ENCODE measurements at regions not wholly inside any gene's neighbourhood (a gene's known extent, or its start where the extent isn't known, plus 50 kb on each side); places are given as distances from the start of the nearest gene placed in this dataset.
A peak's percentile ranks its signal among the peaks of the same experiment; 100 is the strongest.

- Mint-ChIP-seq H3K27ac (ENCODE audit: unreplicated experiment) (no peak overlapping the region), H3K4me3 (ENCODE audit: unreplicated experiment) (no peak overlapping the region), H3K27me3 (ENCODE audit: low read depth) (no peaks in the 10 kb centered on the region), H3K4me1 (ENCODE audit: low read depth) (no peaks in the 10 kb centered on the region), H3K9me3 (ENCODE audit: low read depth) (peaks cover 19% of the 10 kb centered on the region), H3K36me3 (ENCODE audit: low read depth) (peaks cover 2% of the 10 kb centered on the region)
- no peak for DNase-seq (ENCODE audit: low spot score)
- TF ChIP-seq, protein P1, sequence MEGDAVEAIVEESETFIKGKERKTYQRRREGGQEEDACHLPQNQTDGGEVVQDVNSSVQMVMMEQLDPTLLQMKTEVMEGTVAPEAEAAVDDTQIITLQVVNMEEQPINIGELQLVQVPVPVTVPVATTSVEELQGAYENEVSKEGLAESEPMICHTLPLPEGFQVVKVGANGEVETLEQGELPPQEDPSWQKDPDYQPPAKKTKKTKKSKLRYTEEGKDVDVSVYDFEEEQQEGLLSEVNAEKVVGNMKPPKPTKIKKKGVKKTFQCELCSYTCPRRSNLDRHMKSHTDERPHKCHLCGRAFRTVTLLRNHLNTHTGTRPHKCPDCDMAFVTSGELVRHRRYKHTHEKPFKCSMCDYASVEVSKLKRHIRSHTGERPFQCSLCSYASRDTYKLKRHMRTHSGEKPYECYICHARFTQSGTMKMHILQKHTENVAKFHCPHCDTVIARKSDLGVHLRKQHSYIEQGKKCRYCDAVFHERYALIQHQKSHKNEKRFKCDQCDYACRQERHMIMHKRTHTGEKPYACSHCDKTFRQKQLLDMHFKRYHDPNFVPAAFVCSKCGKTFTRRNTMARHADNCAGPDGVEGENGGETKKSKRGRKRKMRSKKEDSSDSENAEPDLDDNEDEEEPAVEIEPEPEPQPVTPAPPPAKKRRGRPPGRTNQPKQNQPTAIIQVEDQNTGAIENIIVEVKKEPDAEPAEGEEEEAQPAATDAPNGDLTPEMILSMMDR (IDR thresholded peaks at IDR 0.05), result peak; percentile 83
Observed at GRCh38 chr12:18158774-18159557, 69.0 kb upstream of the RERGL start.

GRCh38 chr12:18153826-18154225, 63.8 kb upstream of the RERGL start:
- TF ChIP-seq, protein P1 (IDR thresholded peaks at IDR 0.05), result no peak
- H3K27me3 Mint-ChIP-seq (ENCODE audit: low read depth), result peaks cover 3% of the 10 kb centered on the region
- H3K9me3 Mint-ChIP-seq (ENCODE audit: low read depth), result peaks cover 19% of the 10 kb centered on the region
- peaks cover 2% of the 10 kb centered on the region for H3K36me3 Mint-ChIP-seq (ENCODE audit: low read depth)
- H3K4me3 Mint-ChIP-seq (ENCODE audit: unreplicated experiment), result no peak overlapping the region
- no peak overlapping the region for H3K27ac Mint-ChIP-seq (ENCODE audit: unreplicated experiment)
- DNase-seq (ENCODE audit: low spot score), result no peak
- H3K4me1 Mint-ChIP-seq (ENCODE audit: low read depth), result no peaks in the 10 kb centered on the region

DNA sequence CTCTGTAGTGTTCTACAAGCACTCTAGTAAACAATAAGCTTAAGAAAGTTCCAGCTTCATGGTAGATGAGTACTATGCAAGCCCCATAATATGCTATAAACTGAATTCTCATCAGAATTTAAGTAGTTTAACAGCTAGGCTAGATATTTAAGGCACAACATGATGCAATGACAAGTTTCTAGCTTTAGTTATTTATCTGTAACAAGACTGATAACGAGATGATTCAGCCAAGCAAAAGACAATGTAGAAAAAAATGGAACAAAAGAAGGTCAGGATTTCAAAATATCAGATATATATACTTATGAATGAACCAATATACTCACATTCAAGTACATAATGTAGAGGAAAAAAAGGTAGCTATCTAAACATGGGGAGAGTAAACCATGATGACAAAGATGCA, 61.0 kb upstream of the RERGL start:
- no peak overlapping the region for H3K27ac Mint-ChIP-seq (ENCODE audit: unreplicated experiment)
- no peaks in the 10 kb centered on the region for H3K36me3 Mint-ChIP-seq (ENCODE audit: low read depth)
- peaks cover 3% of the 10 kb centered on the region for H3K27me3 Mint-ChIP-seq (ENCODE audit: low read depth)
- DNase-seq (ENCODE audit: low spot score), result no peak
- H3K4me3 Mint-ChIP-seq (ENCODE audit: unreplicated experiment), result no peak overlapping the region
- H3K4me1 Mint-ChIP-seq (ENCODE audit: low read depth), result no peaks in the 10 kb centered on the region
- H3K9me3 Mint-ChIP-seq (ENCODE audit: low read depth), result peaks cover 6% of the 10 kb centered on the region
- TF ChIP-seq, protein P1 (IDR thresholded peaks at IDR 0.05), result no peak

DNA sequence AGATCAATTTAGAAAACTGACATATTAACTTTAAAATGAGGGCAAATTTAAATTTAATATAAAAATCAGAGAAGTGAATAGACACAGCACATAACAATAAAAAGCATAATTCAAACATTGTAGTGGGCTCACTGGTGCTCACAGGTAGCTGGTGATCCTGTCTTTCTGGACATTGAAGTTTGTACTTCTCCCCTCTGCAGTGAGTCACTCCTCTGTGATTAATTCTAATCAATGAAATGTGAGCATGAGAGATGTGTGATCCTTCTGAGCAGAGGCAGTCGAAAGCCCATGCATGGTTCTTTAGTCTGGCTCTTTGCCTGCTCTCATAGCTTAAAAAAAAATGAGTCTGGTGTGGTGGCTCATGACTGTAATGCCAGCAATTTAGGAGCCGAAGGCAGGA, 59.0 kb upstream of the RERGL start:
- peaks cover 3% of the 10 kb centered on the region for H3K27me3 Mint-ChIP-seq (ENCODE audit: low read depth)
- no peak overlapping the region for H3K4me3 Mint-ChIP-seq (ENCODE audit: unreplicated experiment)
- H3K27ac Mint-ChIP-seq (ENCODE audit: unreplicated experiment), result no peak overlapping the region
- no peaks in the 10 kb centered on the region for H3K9me3 Mint-ChIP-seq (ENCODE audit: low read depth)
- no peak for DNase-seq (ENCODE audit: low spot score)
- no peaks in the 10 kb centered on the region for H3K4me1 Mint-ChIP-seq (ENCODE audit: low read depth)
- TF ChIP-seq, protein P1 (IDR thresholded peaks at IDR 0.05), result no peak
- no peaks in the 10 kb centered on the region for H3K36me3 Mint-ChIP-seq (ENCODE audit: low read depth)

DNA sequence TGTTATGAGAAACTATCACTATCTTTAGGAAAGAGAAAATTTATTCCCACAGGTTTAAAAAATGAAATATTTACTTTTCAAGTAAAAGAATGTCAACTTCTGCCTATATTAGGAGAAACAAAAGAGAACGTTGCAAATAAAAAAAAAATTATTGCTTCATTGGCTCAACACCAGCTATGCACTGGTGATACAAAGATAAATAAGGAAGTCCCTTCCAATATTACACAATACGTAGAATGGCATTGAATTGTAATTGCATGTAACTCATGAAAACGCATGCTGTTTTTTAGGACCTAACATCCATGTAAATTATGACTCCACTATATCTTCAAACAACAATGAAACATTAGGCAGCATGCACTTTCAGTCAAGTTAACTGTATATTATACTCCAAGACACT, 56.4 kb upstream of the RERGL start:
- Mint-ChIP-seq H3K27me3 (ENCODE audit: low read depth) (peaks cover under 1% of the 10 kb centered on the region), H3K36me3 (ENCODE audit: low read depth) (no peaks in the 10 kb centered on the region), H3K9me3 (ENCODE audit: low read depth) (no peaks in the 10 kb centered on the region), H3K27ac (ENCODE audit: unreplicated experiment) (no peak overlapping the region), H3K4me3 (ENCODE audit: unreplicated experiment) (no peak overlapping the region), H3K4me1 (ENCODE audit: low read depth) (peaks cover 5% of the 10 kb centered on the region)
- no peak for DNase-seq (ENCODE audit: low spot score)
- TF ChIP-seq, protein P1 (IDR thresholded peaks at IDR 0.05), result no peak
